NCI-H1417 (cell line): ENCODE measurements at regions not wholly inside any gene's neighbourhood (a gene's known extent, or its start where the extent isn't known, plus 50 kb on each side); places are given as distances from the start of the nearest gene placed in this dataset.

Experiments used
- DNase-seq, 3 experiments: peaks; one replicate each; lab custom pipeline; 2025; lab: John Stamatoyannopoulos, UW

DNA sequence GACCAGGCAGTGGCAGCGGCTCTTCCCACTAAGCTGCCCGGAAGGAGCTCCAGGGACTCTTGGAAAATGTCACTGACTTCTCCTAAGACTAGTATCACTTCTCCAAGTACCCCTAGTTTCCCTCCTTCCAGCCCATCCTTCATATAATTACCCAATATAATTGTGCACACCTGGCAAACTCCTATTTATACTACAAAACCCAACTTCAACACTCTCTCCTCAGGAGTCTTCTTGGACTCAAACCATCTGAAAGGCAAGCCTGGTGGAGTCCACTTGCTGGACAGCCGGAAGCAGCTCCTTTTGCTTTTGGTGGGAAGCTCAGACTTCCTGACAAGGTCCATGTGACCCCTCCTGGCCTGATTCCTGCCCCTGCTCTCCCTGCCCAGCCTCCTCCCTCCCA, 955.9 kb downstream of the TBC1D22A start:
- DNase-seq = no peak

DNA sequence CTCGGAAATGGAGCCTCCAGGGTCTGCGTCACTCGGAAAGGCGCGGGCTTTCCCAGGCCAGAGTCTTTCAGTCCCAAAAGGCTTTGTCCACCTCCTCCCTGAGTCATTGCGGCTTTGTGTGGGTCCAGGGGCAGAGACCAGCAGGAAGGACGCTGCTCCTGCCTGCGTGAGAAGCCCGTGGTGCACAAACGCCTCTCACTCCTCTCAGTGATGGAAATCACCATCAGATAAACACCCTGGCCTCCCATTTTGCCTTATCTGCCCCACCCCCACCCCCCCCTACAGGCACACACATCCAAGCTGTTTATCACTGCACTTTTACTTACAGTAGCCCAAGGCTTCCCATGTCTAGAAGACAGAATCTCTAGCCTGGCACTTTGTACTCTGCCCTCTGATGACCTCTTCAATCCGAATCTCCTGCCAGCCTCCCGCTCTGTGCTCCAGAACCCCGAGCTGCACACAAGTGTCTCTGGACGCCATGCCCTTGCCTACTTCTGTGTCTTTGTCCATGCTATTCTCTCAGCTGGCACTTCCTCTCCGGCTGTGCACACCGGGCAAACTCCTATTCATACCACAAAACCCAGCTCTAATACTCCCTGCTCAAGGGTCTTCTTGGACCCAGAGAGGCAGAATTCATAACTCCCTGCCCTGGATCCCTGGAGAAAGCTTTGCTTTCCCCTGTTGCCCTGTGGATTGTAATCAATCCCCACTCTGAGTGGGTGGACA, 954.6 kb downstream of the TBC1D22A start:
- DNase-seq = no peak

- DNase-seq = no peak
These were observed 953.6 kb downstream of the TBC1D22A start for GRCh38 chr22:47715866-47716578.

- DNase-seq = no peak
These were observed 951.5 kb downstream of the TBC1D22A start for GRCh38 chr22:47713941-47714340.

GRCh38 chr22:47710135-47710534, 947.7 kb downstream of the TBC1D22A start:
- no peak for DNase-seq

DNA sequence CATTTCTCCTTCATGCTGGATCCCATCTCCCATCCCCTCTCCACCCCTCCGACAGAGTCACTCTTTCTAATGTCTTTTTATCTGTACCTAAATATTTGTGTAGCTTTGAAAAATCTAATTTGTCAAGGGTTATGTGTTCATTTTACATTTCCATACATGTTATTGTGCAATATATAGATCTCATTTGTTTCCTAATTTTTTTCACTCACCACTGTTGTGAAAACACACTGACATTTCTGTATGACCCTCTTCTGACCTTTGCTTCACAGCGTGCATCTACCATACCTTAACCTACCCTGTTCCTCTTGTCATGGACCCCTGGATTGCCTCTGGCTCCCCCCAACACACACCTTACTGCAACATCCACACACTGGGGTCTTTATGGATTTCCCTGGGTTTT, 942.9 kb downstream of the TBC1D22A start:
- DNase-seq = no peak

DNA sequence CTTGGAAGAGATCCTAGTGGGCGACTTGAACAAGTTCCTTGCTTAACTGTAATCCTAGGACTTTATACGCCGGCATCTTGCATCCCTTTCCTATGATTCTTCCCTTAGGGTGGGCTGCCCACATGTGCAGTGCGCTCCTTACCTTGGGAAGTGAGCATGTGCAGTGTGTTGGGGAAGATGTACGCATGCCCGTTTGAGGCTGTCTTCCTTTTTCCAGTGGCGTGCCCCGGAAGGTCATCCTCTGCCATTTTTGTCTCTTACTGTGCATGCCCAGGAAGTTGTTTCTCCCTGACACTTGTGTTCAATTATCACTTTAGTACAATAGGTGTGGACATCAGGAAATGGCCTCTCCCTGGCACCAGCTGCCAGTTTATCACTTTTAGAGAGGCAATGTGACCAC, 936.5 kb downstream of the TBC1D22A start:
- peak in 1 of 3 experiments; percentile 3 for DNase-seq

DNA sequence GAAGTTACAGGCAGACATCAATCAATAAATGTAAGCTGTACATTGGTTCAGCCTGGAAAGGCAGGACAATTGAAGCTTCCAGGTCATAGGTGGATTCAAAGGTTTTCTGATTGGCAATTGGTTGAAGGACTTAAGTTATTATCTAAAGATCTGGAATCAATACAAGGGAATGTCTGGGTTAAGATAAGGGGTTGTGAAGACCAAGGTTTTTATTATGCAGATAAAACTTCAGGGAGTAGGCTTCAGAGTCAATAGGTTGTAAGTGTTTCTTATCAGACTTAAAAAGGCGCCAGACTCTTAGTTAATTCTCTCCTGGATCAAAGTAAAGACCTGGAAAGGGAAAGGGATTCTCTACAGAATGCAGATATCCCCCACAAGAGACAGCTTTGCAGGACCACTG, 935.4 kb downstream of the TBC1D22A start:
- no peak for DNase-seq

DNA sequence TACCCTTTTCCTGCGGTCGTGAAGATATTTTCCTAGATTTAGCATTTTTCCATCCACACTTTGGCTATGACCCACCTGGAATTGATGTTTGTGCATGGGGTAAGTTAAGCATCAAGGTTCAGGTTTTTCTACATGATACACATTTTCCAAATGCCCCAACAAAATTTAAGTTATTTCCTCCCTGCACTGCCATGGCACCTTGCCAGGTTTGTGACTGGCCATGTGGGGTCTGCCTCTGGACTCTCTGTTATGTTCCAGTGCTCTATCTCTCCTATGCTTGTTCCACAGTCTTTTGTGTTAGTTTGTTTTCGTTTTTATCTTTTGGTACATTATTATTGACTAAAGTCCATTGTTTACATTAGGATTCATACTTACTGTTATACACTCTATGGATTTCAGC, 934.3 kb downstream of the TBC1D22A start:
- DNase-seq = no peak

DNA sequence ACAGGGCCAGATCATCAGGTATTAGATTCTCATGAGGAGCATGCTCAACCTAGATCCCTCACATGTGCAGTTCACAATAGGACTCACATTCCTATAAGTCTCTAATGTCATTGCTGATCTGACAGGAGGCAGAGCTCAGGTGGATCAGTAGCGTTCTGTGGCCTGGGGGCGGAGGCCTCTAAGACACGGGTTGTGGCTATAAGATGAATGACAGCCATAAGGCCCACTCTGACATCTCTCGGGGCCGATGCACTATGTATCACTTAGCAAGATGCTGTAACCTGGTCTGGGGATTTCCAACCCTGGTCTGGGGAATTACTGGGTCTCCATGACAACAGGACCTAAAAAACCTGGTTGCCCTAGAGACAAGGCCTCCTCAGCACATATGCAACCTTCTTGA, 932.7 kb downstream of the TBC1D22A start:
- no peak for DNase-seq

DNA sequence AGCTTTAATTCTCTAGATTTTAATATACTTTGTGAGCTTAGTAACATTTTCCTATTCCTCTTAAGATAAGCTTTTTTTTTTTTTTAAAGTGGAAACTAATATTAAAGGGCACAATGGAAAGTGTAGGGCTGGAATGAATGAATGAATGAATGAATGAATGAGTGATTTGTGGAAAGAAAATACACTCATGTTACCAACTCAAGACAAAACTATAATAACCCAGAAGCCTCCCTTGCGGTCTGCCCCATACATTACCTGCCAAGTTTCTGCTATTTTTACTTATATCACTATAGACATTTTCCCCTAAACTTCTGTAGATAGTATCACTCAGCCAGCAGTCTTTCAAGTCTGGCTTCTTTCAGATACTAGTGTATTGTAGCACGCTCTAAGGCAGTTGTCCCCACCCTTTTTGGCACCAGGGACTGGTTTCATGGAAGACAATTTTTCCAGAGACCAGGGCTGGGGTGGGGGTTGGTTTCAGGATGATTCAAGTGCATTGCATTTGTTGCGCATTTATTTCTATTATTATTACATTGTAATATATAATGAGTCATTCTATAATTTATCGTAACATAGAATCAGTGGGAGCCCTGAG, 932.2 kb downstream of the TBC1D22A start:
- DNase-seq = no peak

DNA sequence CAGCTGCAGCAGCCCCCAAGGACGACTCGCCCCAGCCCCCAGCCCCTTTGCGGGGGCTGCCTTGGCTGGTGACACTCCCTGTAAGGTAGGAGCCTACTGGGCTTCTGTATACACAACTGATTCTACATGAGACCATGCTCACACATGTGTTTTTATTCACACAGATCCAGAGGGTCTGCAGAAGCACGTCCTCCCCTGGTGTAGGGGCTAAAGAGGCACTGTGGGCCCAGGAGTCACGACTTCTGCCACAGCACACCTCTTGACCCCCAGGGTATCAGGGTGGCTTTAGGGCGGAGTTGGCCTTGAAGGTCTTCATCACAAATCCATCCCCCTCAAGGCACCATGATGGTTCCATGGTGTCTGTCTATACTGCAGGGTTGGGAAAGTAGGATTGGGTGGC, 931.2 kb downstream of the TBC1D22A start:
- DNase-seq = no peak

GRCh38 chr22:47692811-47693210, 930.4 kb downstream of the TBC1D22A start:
- DNase-seq = peak in 1 of 3 experiments; percentile 3

DNA sequence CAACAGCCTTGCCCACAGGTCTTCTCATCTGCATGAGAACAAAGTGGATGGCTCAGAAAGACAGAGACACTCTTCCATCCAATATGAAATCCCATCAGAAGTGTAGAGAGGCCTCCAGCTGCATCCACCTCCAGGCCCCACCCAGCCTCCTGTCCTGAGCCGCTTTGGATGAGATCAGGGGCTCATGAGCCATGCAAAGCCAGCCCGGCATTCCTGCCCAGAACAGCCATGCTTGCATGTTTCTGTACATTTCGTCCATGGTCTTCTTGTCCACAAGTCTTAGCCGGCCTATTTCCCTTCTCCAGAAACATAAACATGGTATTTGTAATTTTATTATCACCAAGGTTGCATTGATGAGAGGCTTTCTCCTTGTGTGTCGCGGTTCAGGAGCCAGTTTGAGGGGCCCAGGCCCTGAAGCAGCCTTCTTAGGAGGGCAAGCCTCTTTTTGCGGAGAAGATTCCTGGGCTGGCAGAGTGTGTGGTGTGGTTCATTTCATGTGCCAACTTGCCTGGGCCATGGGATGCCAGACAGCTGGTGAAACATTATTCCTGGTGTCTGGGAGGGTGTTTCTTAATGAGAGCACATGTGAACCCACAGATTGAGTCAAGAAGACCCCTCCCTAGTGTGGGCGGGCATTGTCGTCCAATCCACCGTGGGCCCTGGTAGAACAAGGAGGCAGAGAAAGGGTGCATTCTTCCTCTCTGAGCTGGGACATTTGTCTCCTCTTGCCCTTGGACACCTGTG, 928.9 kb downstream of the TBC1D22A start:
- no peak for DNase-seq

- no peak for DNase-seq
These were observed 928.1 kb downstream of the TBC1D22A start for GRCh38 chr22:47690586-47690985.

- DNase-seq = no peak
These were observed 927.7 kb downstream of the TBC1D22A start for GRCh38 chr22:47690166-47690565.

GRCh38 chr22:47687776-47688175, 925.3 kb downstream of the TBC1D22A start:
- no peak for DNase-seq

GRCh38 chr22:47687346-47687655, 924.9 kb downstream of the TBC1D22A start:
- DNase-seq = no peak

DNA sequence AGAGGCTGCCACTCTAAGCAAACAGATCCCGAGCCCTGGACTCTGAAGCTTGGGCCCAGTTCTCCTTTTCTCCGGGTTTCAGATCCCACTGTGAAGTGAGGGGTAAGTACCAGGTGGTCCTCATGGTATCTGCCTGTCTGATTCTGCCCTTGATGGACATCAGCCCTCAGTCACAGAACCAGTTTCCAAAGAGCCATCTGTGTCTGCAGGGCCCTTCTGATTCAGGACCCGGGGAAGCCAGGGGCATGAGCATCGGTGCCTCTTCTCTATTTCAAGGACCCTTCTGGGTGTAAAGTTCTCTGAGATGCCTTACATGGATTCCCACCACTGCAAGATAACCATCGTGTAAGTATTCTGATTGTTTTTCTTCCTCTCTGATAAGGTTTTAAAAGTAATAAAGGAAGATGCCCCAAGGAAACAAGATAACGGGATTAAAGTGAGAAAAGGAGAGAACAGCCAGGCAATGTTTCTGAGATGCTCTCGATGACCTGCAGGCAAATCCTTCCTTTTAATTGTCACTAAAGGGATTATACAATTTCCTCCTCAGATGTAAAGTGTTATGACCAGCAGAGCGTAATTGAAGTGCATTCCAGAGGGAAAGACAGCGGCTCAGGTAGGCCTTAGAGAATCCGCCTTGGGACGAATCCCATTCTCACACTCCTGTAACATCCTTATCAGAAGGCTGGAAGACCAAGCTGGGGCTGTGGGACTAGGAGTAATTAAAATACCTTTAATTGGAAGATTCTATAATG, 924.3 kb downstream of the TBC1D22A start:
- DNase-seq = no peak

GRCh38 chr22:47681411-47682165, 919.1 kb downstream of the TBC1D22A start:
- no peak for DNase-seq

DNA sequence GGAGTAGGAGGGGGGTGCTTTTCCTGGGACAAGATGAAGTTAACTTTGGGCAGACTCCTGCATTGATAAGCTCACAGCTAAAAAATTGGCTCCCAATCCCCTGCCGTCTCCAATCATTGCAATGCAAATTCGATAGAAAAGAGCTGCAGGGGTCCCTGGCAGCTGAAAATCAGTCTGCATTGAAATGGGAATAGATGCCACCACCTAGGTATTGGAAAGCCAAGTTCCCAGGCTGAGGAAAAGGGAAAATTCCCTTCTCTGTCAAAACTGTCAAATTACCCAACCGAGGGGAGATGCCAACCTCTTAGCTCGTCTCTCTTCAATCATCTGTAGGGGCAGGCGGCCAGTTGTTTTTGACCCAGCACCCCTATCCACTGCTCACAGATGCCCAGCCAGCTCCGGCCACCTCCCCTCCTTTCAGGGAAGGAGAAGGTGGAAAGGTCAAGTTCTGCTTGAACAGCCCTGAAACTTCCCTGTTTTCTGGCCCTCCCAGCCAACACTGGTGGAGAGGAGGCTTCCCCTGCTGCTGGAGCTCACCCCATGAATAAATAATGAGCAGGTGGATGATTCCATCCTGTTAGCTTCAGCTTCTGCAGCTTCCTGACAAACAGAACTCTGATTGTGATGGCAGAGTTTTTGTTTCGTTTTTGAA, 916.3 kb downstream of the TBC1D22A start:
- DNase-seq = no peak
